ENCODE measurements at regions not wholly inside any gene's neighbourhood (a gene's known extent, or its start where the extent isn't known, plus 50 kb on each side); places are given as distances from the start of the nearest gene placed in this dataset.

GRCh38 chrX:4655743-4656142 lies 942.3 kb upstream of the PRKX start:
- H3K18ac ChIP-seq (ENCODE audit: low read depth in 1 of 2, low read length in 2 of 2): no peak overlapping the region
- H3K4me2 ChIP-seq (ENCODE audit: low read length, poor library complexity, severe bottlenecking): no peak overlapping the region
- no peak overlapping the region for H2BK120ac ChIP-seq (ENCODE audit: low read depth, low read length)
- DNase-seq: no peak
- no peak overlapping the region for H2AFZ ChIP-seq (ENCODE audit: low read depth, low read length)
- H3K27ac ChIP-seq (ENCODE audit: low read length, poor library complexity, severe bottlenecking): no peak overlapping the region
- H3K79me1 ChIP-seq (replicated peaks; ENCODE audit: low read length, poor library complexity, severe bottlenecking): no peaks in the 10 kb centered on the region
- H3K9me3 ChIP-seq (ENCODE audit: control insufficient read depth, low read length): peaks cover 29% of the 10 kb centered on the region
- no peak overlapping the region for H3K4me3 ChIP-seq (ENCODE audit: insufficient read depth in 1 of 2, low read depth in 1 of 2, low read length in 2 of 2)
- no peak overlapping the region for H4K91ac ChIP-seq (ENCODE audit: low read length)
- no peak overlapping the region for H4K8ac ChIP-seq (ENCODE audit: low read length)
- no peaks in the 10 kb centered on the region for H3K27me3 ChIP-seq (ENCODE audit: control insufficient read depth in 1 of 2, insufficient read depth in 1 of 2, low read length in 2 of 2)
- H2BK12ac ChIP-seq (ENCODE audit: low read length in 2 of 2): no peak overlapping the region
- H3K23ac ChIP-seq (ENCODE audit: low read length in 2 of 2): no peak overlapping the region
- no peaks in the 10 kb centered on the region for H3K36me3 ChIP-seq (ENCODE audit: control insufficient read depth in 1 of 2, insufficient read depth in 2 of 2, low read depth in 1 of 2, low read length in 2 of 2)
- no peak overlapping the region for H2BK5ac ChIP-seq (ENCODE audit: low read depth, low read length, poor library complexity, severe bottlenecking)
- WGBS: 80% methylated on average over 3 of the region's 4 CpGs
- H3K4ac ChIP-seq (ENCODE audit: low read depth in 1 of 2, low read length in 2 of 2): no peak overlapping the region
- H2AK5ac ChIP-seq (ENCODE audit: low read length, severe bottlenecking): no peak overlapping the region
- H2BK15ac ChIP-seq (ENCODE audit: low read depth, poor library complexity, severe bottlenecking): no peak overlapping the region
- H3K4me1 ChIP-seq (ENCODE audit: control insufficient read depth, insufficient read depth, low read depth, low read length): no peaks in the 10 kb centered on the region
- H3K9ac ChIP-seq (ENCODE audit: low read length): no peak overlapping the region
- H3K14ac ChIP-seq (ENCODE audit: low read length in 2 of 2): no peak overlapping the region

- Histone ChIP-seq H4K8ac (ENCODE audit: low read length) (no peak overlapping the region), H2AK5ac (ENCODE audit: low read length, severe bottlenecking) (no peak overlapping the region), H3K36me3 (ENCODE audit: control insufficient read depth in 1 of 2, insufficient read depth in 2 of 2, low read depth in 1 of 2, low read length in 2 of 2) (no peaks in the 10 kb centered on the region), H4K91ac (ENCODE audit: low read length) (no peak overlapping the region), H3K14ac (ENCODE audit: low read length in 2 of 2) (no peak overlapping the region), H3K23ac (ENCODE audit: low read length in 2 of 2) (no peak overlapping the region), H2BK5ac (ENCODE audit: low read depth, low read length, poor library complexity, severe bottlenecking) (no peak overlapping the region), H3K9me3 (ENCODE audit: control insufficient read depth, low read length) (peaks cover 7% of the 10 kb centered on the region), H2BK120ac (ENCODE audit: low read depth, low read length) (no peak overlapping the region), H3K4ac (ENCODE audit: low read depth in 1 of 2, low read length in 2 of 2) (no peak overlapping the region), H3K79me1 (replicated peaks; ENCODE audit: low read length, poor library complexity, severe bottlenecking) (no peaks in the 10 kb centered on the region), H3K27ac (ENCODE audit: low read length, poor library complexity, severe bottlenecking) (no peak overlapping the region), H3K4me1 (ENCODE audit: control insufficient read depth, insufficient read depth, low read depth, low read length) (no peaks in the 10 kb centered on the region), H2BK12ac (ENCODE audit: low read length in 2 of 2) (no peak overlapping the region), H3K27me3 (ENCODE audit: control insufficient read depth in 1 of 2, insufficient read depth in 1 of 2, low read length in 2 of 2) (no peaks in the 10 kb centered on the region), H3K18ac (ENCODE audit: low read depth in 1 of 2, low read length in 2 of 2) (no peak overlapping the region), H3K9ac (ENCODE audit: low read length) (no peak overlapping the region), H3K4me2 (ENCODE audit: low read length, poor library complexity, severe bottlenecking) (no peak overlapping the region), H3K4me3 (ENCODE audit: insufficient read depth in 1 of 2, low read depth in 1 of 2, low read length in 2 of 2) (no peak overlapping the region), H2BK15ac (ENCODE audit: low read depth, poor library complexity, severe bottlenecking) (no peak overlapping the region), H2AFZ (ENCODE audit: low read depth, low read length) (no peak overlapping the region)
- WGBS: no CpG with 5 or more reads among the region's 2 CpGs
- DNase-seq: no peak
Observed at GRCh38 chrX:4642114-4642513, 928.7 kb upstream of the PRKX start.

DNA sequence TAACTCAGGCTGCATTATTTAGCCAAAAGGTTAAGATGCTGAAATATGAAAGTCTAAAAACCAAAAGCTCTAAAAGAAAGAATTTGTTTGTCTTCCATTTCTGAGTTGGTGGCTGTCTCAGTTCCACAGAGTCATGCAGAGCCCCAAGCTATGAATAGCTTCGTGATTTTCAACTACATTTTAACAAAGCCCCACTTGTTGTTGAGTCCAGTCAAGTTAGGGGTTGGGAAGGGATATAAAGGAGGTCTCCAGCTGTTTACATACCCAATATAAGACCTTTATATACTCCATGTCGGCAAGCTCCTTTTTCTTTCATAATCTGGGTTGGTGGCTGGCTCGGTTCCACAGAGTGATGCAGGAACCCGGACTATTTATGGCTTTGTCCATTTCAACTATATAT lies 924.6 kb upstream of the PRKX start:
- Histone ChIP-seq H3K36me3 (ENCODE audit: control insufficient read depth in 1 of 2, insufficient read depth in 2 of 2, low read depth in 1 of 2, low read length in 2 of 2) (no peaks in the 10 kb centered on the region), H3K79me1 (replicated peaks; ENCODE audit: low read length, poor library complexity, severe bottlenecking) (no peaks in the 10 kb centered on the region), H4K8ac (ENCODE audit: low read length) (no peak overlapping the region), H2BK12ac (ENCODE audit: low read length in 2 of 2) (no peak overlapping the region), H3K4me1 (ENCODE audit: control insufficient read depth, insufficient read depth, low read depth, low read length) (no peaks in the 10 kb centered on the region), H3K4me2 (ENCODE audit: low read length, poor library complexity, severe bottlenecking) (no peak overlapping the region), H3K27ac (ENCODE audit: low read length, poor library complexity, severe bottlenecking) (no peak overlapping the region), H2BK120ac (ENCODE audit: low read depth, low read length) (no peak overlapping the region), H3K18ac (ENCODE audit: low read depth in 1 of 2, low read length in 2 of 2) (no peak overlapping the region), H3K4ac (ENCODE audit: low read depth in 1 of 2, low read length in 2 of 2) (no peak overlapping the region), H3K9me3 (ENCODE audit: control insufficient read depth, low read length) (peaks cover 10% of the 10 kb centered on the region), H3K4me3 (ENCODE audit: insufficient read depth in 1 of 2, low read depth in 1 of 2, low read length in 2 of 2) (no peak overlapping the region), H3K14ac (ENCODE audit: low read length in 2 of 2) (no peak overlapping the region), H3K27me3 (ENCODE audit: control insufficient read depth in 1 of 2, insufficient read depth in 1 of 2, low read length in 2 of 2) (no peaks in the 10 kb centered on the region), H2AK5ac (ENCODE audit: low read length, severe bottlenecking) (no peak overlapping the region), H2AFZ (ENCODE audit: low read depth, low read length) (no peak overlapping the region), H3K9ac (ENCODE audit: low read length) (no peak overlapping the region), H2BK5ac (ENCODE audit: low read depth, low read length, poor library complexity, severe bottlenecking) (no peak overlapping the region), H2BK15ac (ENCODE audit: low read depth, poor library complexity, severe bottlenecking) (no peak overlapping the region), H4K91ac (ENCODE audit: low read length) (no peak overlapping the region), H3K23ac (ENCODE audit: low read length in 2 of 2) (no peak overlapping the region)
- no CpG with 5 or more reads among the region's 4 CpGs for WGBS
- no peak for DNase-seq

DNA sequence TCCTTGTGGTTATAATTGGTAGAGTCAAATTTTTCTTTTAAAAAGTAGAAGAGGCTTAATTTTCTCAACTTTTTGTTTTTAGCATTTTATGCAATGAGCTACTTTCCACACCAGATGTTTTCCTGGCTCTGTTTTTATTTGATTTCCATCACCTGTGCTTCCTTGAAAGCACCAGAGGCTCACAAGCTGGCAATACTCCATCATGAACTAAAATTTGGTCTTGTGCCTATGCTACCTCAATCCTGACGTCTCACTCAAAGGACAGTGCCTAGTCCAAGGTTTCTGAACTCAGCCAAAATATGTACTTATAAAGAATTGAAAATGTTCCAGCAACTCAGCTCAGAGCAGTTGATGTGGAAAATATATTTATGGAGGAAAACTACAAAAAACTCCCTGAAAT lies 914.0 kb upstream of the PRKX start:
- Histone ChIP-seq H4K8ac (ENCODE audit: low read length) (no peak overlapping the region), H3K23ac (ENCODE audit: low read length in 2 of 2) (no peak overlapping the region), H2AK5ac (ENCODE audit: low read length, severe bottlenecking) (no peak overlapping the region), H3K79me1 (replicated peaks; ENCODE audit: low read length, poor library complexity, severe bottlenecking) (no peaks in the 10 kb centered on the region), H3K4me2 (ENCODE audit: low read length, poor library complexity, severe bottlenecking) (no peak overlapping the region), H3K14ac (ENCODE audit: low read length in 2 of 2) (no peak overlapping the region), H2BK5ac (ENCODE audit: low read depth, low read length, poor library complexity, severe bottlenecking) (no peak overlapping the region), H3K36me3 (ENCODE audit: control insufficient read depth in 1 of 2, insufficient read depth in 2 of 2, low read depth in 1 of 2, low read length in 2 of 2) (no peaks in the 10 kb centered on the region), H3K4me1 (ENCODE audit: control insufficient read depth, insufficient read depth, low read depth, low read length) (no peaks in the 10 kb centered on the region), H2BK15ac (ENCODE audit: low read depth, poor library complexity, severe bottlenecking) (no peak overlapping the region), H2AFZ (ENCODE audit: low read depth, low read length) (no peak overlapping the region), H3K9me3 (ENCODE audit: control insufficient read depth, low read length) (peaks cover 34% of the 10 kb centered on the region), H3K4me3 (ENCODE audit: insufficient read depth in 1 of 2, low read depth in 1 of 2, low read length in 2 of 2) (no peak overlapping the region), H3K9ac (ENCODE audit: low read length) (no peak overlapping the region), H3K4ac (ENCODE audit: low read depth in 1 of 2, low read length in 2 of 2) (no peak overlapping the region), H3K18ac (ENCODE audit: low read depth in 1 of 2, low read length in 2 of 2) (no peak overlapping the region), H3K27me3 (ENCODE audit: control insufficient read depth in 1 of 2, insufficient read depth in 1 of 2, low read length in 2 of 2) (no peaks in the 10 kb centered on the region), H4K91ac (ENCODE audit: low read length) (no peak overlapping the region), H3K27ac (ENCODE audit: low read length, poor library complexity, severe bottlenecking) (no peak overlapping the region), H2BK120ac (ENCODE audit: low read depth, low read length) (no peak overlapping the region), H2BK12ac (ENCODE audit: low read length in 2 of 2) (no peak overlapping the region)
- no peak for DNase-seq
- WGBS: no CpG with 5 or more reads among the region's 1 CpG

All from mesenchymal stem cell (in vitro differentiated cells and primary cell).